ENCODE measurements at regions not wholly inside any gene's neighbourhood (a gene's known extent, or its start where the extent isn't known, plus 50 kb on each side); places are given as distances from the start of the nearest gene placed in this dataset.
"Not testable (repeated sequence)": the region's sequence is repeated elsewhere in the genome, so short reads cannot be mapped to it uniquely, and the experiment has no call there.

DNA sequence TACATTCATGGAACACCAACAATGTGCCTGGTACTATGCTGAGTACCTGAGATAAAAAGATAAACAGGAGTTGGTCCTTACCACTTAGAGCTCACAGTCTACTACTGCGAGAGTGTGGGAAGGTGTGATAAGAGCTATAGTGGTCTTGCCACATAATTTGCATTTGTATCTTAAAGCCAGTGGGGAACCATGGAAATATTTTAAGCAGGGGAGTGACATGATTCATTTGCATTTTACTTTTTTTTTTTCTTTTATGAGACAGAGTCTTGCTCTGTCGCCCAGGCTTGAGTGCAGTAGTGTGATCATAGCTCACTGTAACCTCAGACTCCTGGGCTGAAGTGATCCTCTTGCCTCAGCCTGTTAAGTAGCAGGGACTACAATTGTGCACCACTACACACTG is 53.6 kb downstream of the SRGAP2 start:
- BruUV-seq (replicated peaks); H3K27me3 Mint-ChIP-seq (ENCODE audit: insufficient read depth, unreplicated experiment); H3K36me3 ChIP-seq (ENCODE audit: control insufficient read depth, insufficient read depth, low read length); H3K9me3 ChIP-seq; H3K4me1 ChIP-seq; DNase-seq; H3K4me3 Mint-ChIP-seq (ENCODE audit: unreplicated experiment); H3K4me3 ChIP-seq (ENCODE audit: low read depth, low read length); POLR2A ChIA-PET; intact Hi-C loops (cut with micrococcal nuclease; ENCODE audit: unreplicated experiment); H3K4me1 Mint-ChIP-seq (ENCODE audit: low read depth, unreplicated experiment); H3K27me3 ChIP-seq (replicated peaks; ENCODE audit: control insufficient read depth, insufficient read depth, low read length); H3K36me3 Mint-ChIP-seq (ENCODE audit: insufficient read depth, unreplicated experiment); CTCF ChIA-PET; H3K27ac Mint-ChIP-seq (ENCODE audit: unreplicated experiment); H3K9me3 Mint-ChIP-seq (ENCODE audit: unreplicated experiment): not testable (repeated sequence)

DNA sequence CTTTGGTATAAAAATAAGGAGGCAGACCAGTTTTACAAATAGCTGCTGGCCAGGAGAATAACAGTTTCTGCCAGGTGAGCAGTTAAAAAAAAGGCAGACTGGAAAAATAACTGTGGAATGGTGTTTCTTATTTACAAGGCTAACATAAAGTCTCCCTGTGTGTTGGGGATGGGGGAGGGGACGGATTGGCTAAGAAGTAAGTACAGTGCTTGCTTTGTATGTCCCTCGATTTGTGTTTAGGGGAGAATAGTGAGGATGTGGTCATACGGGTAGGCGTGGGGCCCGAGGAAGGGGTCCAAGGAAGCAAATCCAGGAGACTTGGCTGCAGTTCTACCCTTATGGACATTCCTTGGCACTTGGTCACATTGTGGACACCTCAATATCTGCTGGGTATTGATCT is 58.1 kb downstream of the SRGAP2 start:
- H3K4me1 Mint-ChIP-seq (ENCODE audit: low read depth, unreplicated experiment); H3K36me3 Mint-ChIP-seq (ENCODE audit: insufficient read depth, unreplicated experiment); H3K4me3 Mint-ChIP-seq (ENCODE audit: unreplicated experiment); H3K27me3 ChIP-seq (replicated peaks; ENCODE audit: control insufficient read depth, insufficient read depth, low read length); DNase-seq; H3K27ac Mint-ChIP-seq (ENCODE audit: unreplicated experiment); H3K27me3 Mint-ChIP-seq (ENCODE audit: insufficient read depth, unreplicated experiment); BruUV-seq (replicated peaks); H3K4me1 ChIP-seq; H3K4me3 ChIP-seq (ENCODE audit: low read depth, low read length); CTCF ChIA-PET; H3K9me3 Mint-ChIP-seq (ENCODE audit: unreplicated experiment); intact Hi-C loops (cut with micrococcal nuclease; ENCODE audit: unreplicated experiment); H3K36me3 ChIP-seq (ENCODE audit: control insufficient read depth, insufficient read depth, low read length); H3K9me3 ChIP-seq; POLR2A ChIA-PET: not testable (repeated sequence)

DNA sequence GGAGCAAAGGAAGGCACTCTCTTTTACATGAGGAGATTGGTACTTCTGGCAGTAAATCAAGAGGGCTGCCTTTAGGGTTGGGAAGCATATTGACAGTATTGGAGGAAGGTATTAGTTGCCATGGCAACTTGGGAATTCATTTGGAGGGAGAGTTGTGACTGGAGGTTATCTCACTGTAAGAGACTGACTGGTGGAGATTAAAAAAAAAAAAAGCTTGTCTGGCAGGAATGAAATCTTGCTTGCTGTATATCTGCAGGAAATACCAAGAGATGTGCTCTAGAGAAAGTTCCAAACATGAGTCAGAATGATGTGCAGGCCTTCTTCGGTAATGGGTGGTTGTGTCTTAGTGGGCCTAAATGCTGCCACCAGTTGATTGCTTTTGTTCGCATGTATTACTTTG is 59.1 kb downstream of the SRGAP2 start:
- H3K27me3 ChIP-seq (replicated peaks; ENCODE audit: control insufficient read depth, insufficient read depth, low read length); H3K9me3 Mint-ChIP-seq (ENCODE audit: unreplicated experiment); DNase-seq; BruUV-seq (replicated peaks); H3K36me3 ChIP-seq (ENCODE audit: control insufficient read depth, insufficient read depth, low read length); H3K4me1 ChIP-seq; H3K27me3 Mint-ChIP-seq (ENCODE audit: insufficient read depth, unreplicated experiment); POLR2A ChIA-PET; H3K36me3 Mint-ChIP-seq (ENCODE audit: insufficient read depth, unreplicated experiment); intact Hi-C loops (cut with micrococcal nuclease; ENCODE audit: unreplicated experiment); H3K9me3 ChIP-seq; H3K4me3 Mint-ChIP-seq (ENCODE audit: unreplicated experiment); H3K4me1 Mint-ChIP-seq (ENCODE audit: low read depth, unreplicated experiment); H3K27ac Mint-ChIP-seq (ENCODE audit: unreplicated experiment); CTCF ChIA-PET; H3K4me3 ChIP-seq (ENCODE audit: low read depth, low read length): not testable (repeated sequence)

DNA sequence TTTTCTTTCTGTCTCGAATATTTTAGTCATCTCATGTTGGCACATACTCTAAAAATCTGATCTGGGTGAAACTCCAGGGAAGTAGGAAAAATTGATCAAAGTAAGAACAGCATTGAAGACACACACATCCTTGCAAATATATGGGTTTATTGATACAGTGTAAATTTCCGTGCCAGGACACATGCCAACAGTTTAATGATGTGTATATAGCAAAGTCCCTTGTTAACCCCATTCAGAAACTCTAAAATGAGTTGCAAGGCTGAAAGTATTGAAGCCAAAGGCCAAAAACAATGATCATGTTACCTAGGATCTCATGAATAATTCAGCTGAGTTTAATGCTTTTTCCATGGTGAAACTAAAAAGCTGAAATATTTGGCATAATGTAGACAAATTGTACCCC is 61.6 kb downstream of the SRGAP2 start:
- DNase-seq; H3K4me1 Mint-ChIP-seq (ENCODE audit: low read depth, unreplicated experiment); H3K4me3 Mint-ChIP-seq (ENCODE audit: unreplicated experiment); H3K27me3 Mint-ChIP-seq (ENCODE audit: insufficient read depth, unreplicated experiment); BruUV-seq (replicated peaks); H3K9me3 ChIP-seq; H3K4me1 ChIP-seq; intact Hi-C loops (cut with micrococcal nuclease; ENCODE audit: unreplicated experiment); CTCF ChIA-PET; POLR2A ChIA-PET; H3K36me3 ChIP-seq (ENCODE audit: control insufficient read depth, insufficient read depth, low read length); H3K27me3 ChIP-seq (replicated peaks; ENCODE audit: control insufficient read depth, insufficient read depth, low read length); H3K9me3 Mint-ChIP-seq (ENCODE audit: unreplicated experiment); H3K27ac Mint-ChIP-seq (ENCODE audit: unreplicated experiment); H3K36me3 Mint-ChIP-seq (ENCODE audit: insufficient read depth, unreplicated experiment); H3K4me3 ChIP-seq (ENCODE audit: low read depth, low read length): not testable (repeated sequence)

DNA sequence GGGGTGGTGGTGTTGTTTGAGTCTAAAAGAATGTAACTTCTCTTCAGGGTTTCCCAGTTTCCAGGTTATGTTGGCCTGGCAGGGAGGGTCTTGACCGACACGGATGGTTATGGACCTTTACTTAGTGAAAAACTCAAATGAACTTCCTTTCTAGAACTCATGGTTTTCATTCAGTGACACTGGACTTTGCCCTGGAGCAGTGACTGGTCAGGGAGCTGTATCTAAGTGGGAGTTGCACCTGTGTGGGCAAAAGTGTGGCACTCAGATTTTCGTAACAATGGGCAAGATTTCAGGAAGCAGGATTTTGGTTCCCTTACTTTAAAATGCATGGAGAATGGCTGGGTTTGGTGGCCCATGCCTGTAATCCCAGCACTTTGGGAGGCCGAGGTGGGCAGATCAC is 67.8 kb downstream of the SRGAP2 start:
- DNase-seq; H3K36me3 ChIP-seq (ENCODE audit: control insufficient read depth, insufficient read depth, low read length); H3K9me3 Mint-ChIP-seq (ENCODE audit: unreplicated experiment); H3K36me3 Mint-ChIP-seq (ENCODE audit: insufficient read depth, unreplicated experiment); BruUV-seq (replicated peaks); intact Hi-C loops (cut with micrococcal nuclease; ENCODE audit: unreplicated experiment); H3K9me3 ChIP-seq; H3K27me3 ChIP-seq (replicated peaks; ENCODE audit: control insufficient read depth, insufficient read depth, low read length); POLR2A ChIA-PET; H3K4me1 Mint-ChIP-seq (ENCODE audit: low read depth, unreplicated experiment); H3K27me3 Mint-ChIP-seq (ENCODE audit: insufficient read depth, unreplicated experiment); H3K27ac Mint-ChIP-seq (ENCODE audit: unreplicated experiment); H3K4me1 ChIP-seq; H3K4me3 ChIP-seq (ENCODE audit: low read depth, low read length); H3K4me3 Mint-ChIP-seq (ENCODE audit: unreplicated experiment); CTCF ChIA-PET: not testable (repeated sequence)

DNA sequence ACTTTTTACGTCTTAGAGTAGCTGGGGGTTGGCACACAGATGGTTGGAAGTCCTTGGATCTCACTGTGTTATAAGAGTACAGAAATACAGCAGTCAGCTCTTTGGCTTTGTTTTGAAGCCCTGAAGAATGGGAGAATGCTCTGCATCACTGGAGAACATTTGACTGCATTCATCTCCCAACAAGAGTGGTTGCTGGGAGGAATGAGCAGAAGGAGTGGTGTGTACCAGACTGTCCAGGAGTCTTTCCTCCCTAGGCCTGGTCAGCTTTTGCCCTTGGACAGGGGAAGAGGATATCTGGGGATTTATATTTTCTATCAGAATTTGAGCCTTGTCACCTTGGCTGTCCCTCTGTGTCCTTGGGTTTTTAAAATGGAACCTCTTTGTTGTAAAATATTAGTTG is 69.8 kb downstream of the SRGAP2 start:
- CTCF ChIA-PET; BruUV-seq (replicated peaks); DNase-seq: not testable (repeated sequence)

DNA sequence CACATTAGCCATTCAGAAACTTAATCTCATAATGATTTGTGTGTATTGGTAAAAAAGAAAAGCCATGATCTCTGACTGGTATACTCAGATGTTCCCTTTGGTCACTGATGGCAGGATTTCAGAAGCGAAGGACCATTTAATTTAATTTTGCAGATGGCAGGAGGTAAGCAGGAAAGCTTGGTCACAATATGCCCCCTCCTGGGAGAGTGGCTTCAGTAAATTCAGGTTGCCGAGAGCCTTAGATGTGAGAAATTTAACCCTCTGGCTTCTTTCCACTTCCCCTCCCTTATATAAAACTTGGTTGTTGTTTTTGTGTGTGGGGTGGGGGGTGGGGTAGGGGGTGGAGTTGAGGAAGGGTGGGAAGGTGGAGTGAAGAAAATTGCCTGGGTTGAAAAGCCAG is 72.8 kb downstream of the SRGAP2 start:
- H3K36me3 Mint-ChIP-seq (ENCODE audit: insufficient read depth, unreplicated experiment); H3K27me3 Mint-ChIP-seq (ENCODE audit: insufficient read depth, unreplicated experiment); H3K36me3 ChIP-seq (ENCODE audit: control insufficient read depth, insufficient read depth, low read length); H3K4me3 ChIP-seq (ENCODE audit: low read depth, low read length); H3K4me1 ChIP-seq; H3K9me3 ChIP-seq; DNase-seq; CTCF ChIA-PET; H3K4me1 Mint-ChIP-seq (ENCODE audit: low read depth, unreplicated experiment); H3K4me3 Mint-ChIP-seq (ENCODE audit: unreplicated experiment); intact Hi-C loops (cut with micrococcal nuclease; ENCODE audit: unreplicated experiment); BruUV-seq (replicated peaks); H3K27ac Mint-ChIP-seq (ENCODE audit: unreplicated experiment); H3K9me3 Mint-ChIP-seq (ENCODE audit: unreplicated experiment); H3K27me3 ChIP-seq (replicated peaks; ENCODE audit: control insufficient read depth, insufficient read depth, low read length); POLR2A ChIA-PET: not testable (repeated sequence)

More for the DNA sequence above, 69.8 kb downstream of the SRGAP2 start:
- H3K9me3 ChIP-seq; H3K27me3 Mint-ChIP-seq (ENCODE audit: insufficient read depth, unreplicated experiment); H3K4me1 Mint-ChIP-seq (ENCODE audit: low read depth, unreplicated experiment); POLR2A ChIA-PET; H3K27me3 ChIP-seq (replicated peaks; ENCODE audit: control insufficient read depth, insufficient read depth, low read length); H3K36me3 ChIP-seq (ENCODE audit: control insufficient read depth, insufficient read depth, low read length); H3K9me3 Mint-ChIP-seq (ENCODE audit: unreplicated experiment); H3K36me3 Mint-ChIP-seq (ENCODE audit: insufficient read depth, unreplicated experiment); H3K4me3 Mint-ChIP-seq (ENCODE audit: unreplicated experiment); intact Hi-C loops (cut with micrococcal nuclease; ENCODE audit: unreplicated experiment); H3K4me1 ChIP-seq; H3K4me3 ChIP-seq (ENCODE audit: low read depth, low read length); H3K27ac Mint-ChIP-seq (ENCODE audit: unreplicated experiment): not testable (repeated sequence)
